Right hindlimb (tissue), 1 donor: ENCODE measurements at regions not wholly inside any gene's neighbourhood (a gene's known extent, or its start where the extent isn't known, plus 50 kb on each side); places are given as distances from the start of the nearest gene placed in this dataset.

Experiments used
- DNase-seq: peaks from one replicate; pipeline ENCODE4 v3.0.0-alpha.2; 2018

DNA sequence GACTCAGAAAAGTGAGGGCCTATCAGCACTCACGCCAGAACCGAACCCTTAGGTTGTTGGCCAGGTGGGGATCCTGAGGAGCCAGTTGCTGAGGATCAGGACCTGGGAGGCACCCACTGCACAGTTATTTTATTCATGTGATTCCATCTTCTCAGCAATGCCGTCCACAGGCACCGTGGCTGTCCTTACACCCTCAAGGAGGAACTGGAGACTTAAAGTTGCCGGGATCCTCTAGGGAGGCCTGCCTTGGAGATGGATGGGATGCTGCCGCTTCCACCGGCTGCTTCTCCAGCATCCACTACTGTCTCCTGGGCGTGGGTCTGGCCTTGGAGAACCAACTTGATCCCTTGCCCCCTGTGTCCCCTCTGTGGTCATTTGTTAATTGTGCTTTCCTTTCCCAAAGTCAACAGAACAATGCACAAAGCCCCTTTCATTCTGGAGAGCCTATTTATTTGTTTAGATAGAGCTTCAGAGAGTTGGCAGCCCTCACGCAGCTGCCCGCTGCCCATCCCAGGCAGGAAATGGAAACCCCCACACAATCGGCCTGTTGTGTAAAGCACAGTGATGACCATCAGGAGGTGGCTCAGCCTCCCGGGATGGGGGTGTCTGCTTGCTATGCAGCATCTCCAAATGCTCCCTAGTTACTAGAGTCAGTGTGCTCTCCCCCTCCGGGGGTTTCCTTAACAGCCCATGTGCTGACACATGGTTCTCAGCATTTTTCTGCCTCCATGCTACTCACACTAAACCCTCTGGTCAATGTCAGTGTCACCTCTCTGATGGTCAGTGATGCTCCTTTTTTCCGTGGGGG is 52.9 kb upstream of the IGFBP3 start:
- peak; percentile 40 for DNase-seq

GRCh38 chr7:45972629-45973312 is 51.7 kb upstream of the IGFBP3 start:
- DNase-seq: no peak

GRCh38 chr7:45971661-45972175 is 50.6 kb upstream of the IGFBP3 start:
- DNase-seq: no peak

- no peak for DNase-seq
Measured at GRCh38 chr7:45971171-45971570, 50.1 kb upstream of the IGFBP3 start.
